ENCODE measurements at regions not wholly inside any gene's neighbourhood (a gene's known extent, or its start where the extent isn't known, plus 50 kb on each side); places are given as distances from the start of the nearest gene placed in this dataset.

GRCh38 chr16:17520561-17520960 lies 49.8 kb upstream of the XYLT1 start:
- in situ Hi-C loops (cut with HindIII; ENCODE audit: low sequenced_read_pairs) = no loop called here
- no peak for DNase-seq (ENCODE audit: low read depth)
- H3K4me3 ChIP-seq (ENCODE audit: low read depth, low read length) = no peak overlapping the region
- no peak for TF ChIP-seq CTCF (IDR thresholded peaks at IDR 0.05; ENCODE audit: low read depth, low read length, missing control alignments)

Data from astrocyte of the cerebellum (primary cell).